Gastroesophageal sphincter (tissue), 3 donors: ENCODE measurements at regions not wholly inside any gene's neighbourhood (a gene's known extent, or its start where the extent isn't known, plus 50 kb on each side); places are given as distances from the start of the nearest gene placed in this dataset.

Experiments used
- CTCF ChIP-seq, 4 experiments: fragments of 200-600 bp in 2 of 4; fragments of 450-650 bp in 2 of 4; sonication (generic) in 1 of 4; IDR thresholded peaks; one replicate each; pipeline ENCODE4 v1.5.1; 2017 to 2019; ENCODE audit warnings: antibody characterized with exemption in 4 of 4, mild to moderate bottlenecking in 2 of 4, moderate library complexity in 2 of 4
- POLR2AphosphoS5 ChIP-seq: sonication (generic); formaldehyde crosslinking; IDR thresholded peaks from one replicate; pipeline ENCODE4 v1.6.1; 2017; ENCODE audit warnings: antibody characterized with exemption

GRCh38 chr7:138388673-138389491, 71.2 kb upstream of the TRIM24 start:
- TF ChIP-seq CTCF (IDR thresholded peaks at IDR 0.05) = no peak
- TF ChIP-seq POLR2AphosphoS5 = no peak
